ENCODE measurements at regions not wholly inside any gene's neighbourhood (a gene's known extent, or its start where the extent isn't known, plus 50 kb on each side); places are given as distances from the start of the nearest gene placed in this dataset.
A peak's percentile ranks its signal among the peaks of the same experiment; 100 is the strongest.

DNA sequence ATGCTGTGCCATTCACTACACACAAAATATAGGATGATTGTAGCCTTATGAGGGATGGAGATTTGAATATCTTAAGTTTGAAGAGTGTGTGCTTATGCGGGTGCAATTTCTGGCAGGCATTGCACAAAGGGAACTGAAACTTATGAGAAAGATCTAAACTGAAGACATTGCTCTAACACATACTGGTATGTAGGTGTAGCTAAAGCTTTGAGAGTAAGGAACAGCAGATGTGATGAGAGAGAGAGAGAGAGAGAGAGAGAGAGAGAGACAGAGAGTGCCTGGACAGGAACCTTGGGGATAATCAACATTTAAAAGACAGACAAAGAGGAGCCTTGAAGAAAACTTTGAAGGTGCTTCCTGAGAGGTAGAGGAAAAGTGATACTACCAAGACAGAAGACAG, 379.7 kb downstream of the SPRY1 start:
- H3K4me3 ChIP-seq (ENCODE audit: low read depth in 1 of 2, low read length in 2 of 2): no peak overlapping the region
- no peak overlapping the region for H3K27ac ChIP-seq (ENCODE audit: low read depth in 2 of 2, low read length in 1 of 2)
- H3K9me3 ChIP-seq (ENCODE audit: control insufficient read depth in 2 of 2, insufficient read depth in 1 of 2, low read depth in 1 of 2, low read length in 1 of 2): no peaks in the 10 kb centered on the region
- H3K36me3 ChIP-seq (ENCODE audit: control insufficient read depth in 2 of 2, insufficient read depth in 2 of 2, low read length in 1 of 2): no peaks in the 10 kb centered on the region
- H3K4me1 ChIP-seq (ENCODE audit: control insufficient read depth in 2 of 2, insufficient read depth in 2 of 2, low read length in 1 of 2): no peaks in the 10 kb centered on the region
- H3K27me3 ChIP-seq (ENCODE audit: control insufficient read depth in 1 of 2, insufficient read depth in 2 of 2, low read length in 2 of 2): no peaks in the 10 kb centered on the region
- WGBS, 2 donors: 82 to 86% methylated on average over 1 of the region's 1 CpG

DNA sequence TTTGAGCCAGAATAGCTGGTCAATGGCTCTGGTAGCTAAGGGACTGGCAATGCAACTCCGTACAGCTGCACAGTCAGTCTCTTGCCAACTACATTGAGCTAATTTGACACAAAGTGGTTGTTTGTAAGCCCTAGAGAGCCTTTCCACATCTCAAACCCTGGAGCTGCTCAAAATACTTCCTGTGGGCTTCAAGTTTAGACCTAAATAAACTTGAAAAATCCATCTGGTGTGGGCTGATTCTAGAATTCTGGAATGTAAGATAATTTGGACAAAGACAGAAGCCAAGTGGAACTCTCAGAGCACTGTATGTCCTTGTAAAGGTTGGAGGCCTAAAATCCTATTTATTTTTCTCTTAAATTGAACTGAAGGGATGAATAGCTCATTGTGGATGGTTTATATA, 380.8 kb downstream of the SPRY1 start:
- WGBS, 2 donors: 50 to 60% methylated on average over 1 of the region's 1 CpG
- Histone ChIP-seq H3K4me1 (ENCODE audit: control insufficient read depth in 2 of 2, insufficient read depth in 2 of 2, low read length in 1 of 2) (no peaks in the 10 kb centered on the region), H3K27me3 (ENCODE audit: control insufficient read depth in 1 of 2, insufficient read depth in 2 of 2, low read length in 2 of 2) (no peaks in the 10 kb centered on the region), H3K27ac (ENCODE audit: low read depth in 2 of 2, low read length in 1 of 2) (no peak overlapping the region), H3K4me3 (ENCODE audit: low read depth in 1 of 2, low read length in 2 of 2) (no peak overlapping the region), H3K9me3 (ENCODE audit: control insufficient read depth in 2 of 2, insufficient read depth in 1 of 2, low read depth in 1 of 2, low read length in 1 of 2) (no peaks in the 10 kb centered on the region), H3K36me3 (ENCODE audit: control insufficient read depth in 2 of 2, insufficient read depth in 2 of 2, low read length in 1 of 2) (no peaks in the 10 kb centered on the region)

DNA sequence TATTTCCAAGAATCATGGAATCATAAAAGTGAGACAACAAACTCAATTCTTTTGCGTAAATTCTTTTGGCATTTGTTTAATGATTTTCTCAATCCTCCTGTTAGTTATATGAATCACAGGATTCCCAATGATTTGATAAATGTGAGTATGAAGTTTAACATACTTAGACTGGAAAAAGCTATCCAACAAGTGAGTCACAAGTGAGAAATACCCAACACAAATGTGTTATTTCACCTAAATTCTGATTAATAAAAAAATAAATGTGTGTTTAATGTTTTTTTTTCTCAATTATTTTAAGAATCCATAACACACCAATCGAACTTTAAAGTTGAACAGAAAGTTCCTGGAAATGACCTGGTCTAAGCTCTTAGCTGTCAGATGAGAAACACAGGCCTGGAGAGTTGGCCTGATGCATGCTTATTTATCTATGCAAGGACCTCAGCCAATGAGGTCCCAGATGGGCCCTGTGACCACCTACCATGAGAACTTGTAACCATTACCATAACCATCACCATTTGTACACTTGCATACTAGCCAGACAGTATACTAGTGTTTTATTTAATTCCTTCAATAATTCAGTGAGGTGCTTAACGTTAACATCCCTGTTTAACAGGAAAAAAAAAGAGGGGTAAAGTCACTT, 386.7 kb downstream of the SPRY1 start:
- H3K4me1 ChIP-seq (ENCODE audit: control insufficient read depth in 2 of 2, insufficient read depth in 2 of 2, low read length in 1 of 2): no peaks in the 10 kb centered on the region
- WGBS, 2 donors: 66 to 70% methylated on average over 3 of the region's 3 CpGs

DNA sequence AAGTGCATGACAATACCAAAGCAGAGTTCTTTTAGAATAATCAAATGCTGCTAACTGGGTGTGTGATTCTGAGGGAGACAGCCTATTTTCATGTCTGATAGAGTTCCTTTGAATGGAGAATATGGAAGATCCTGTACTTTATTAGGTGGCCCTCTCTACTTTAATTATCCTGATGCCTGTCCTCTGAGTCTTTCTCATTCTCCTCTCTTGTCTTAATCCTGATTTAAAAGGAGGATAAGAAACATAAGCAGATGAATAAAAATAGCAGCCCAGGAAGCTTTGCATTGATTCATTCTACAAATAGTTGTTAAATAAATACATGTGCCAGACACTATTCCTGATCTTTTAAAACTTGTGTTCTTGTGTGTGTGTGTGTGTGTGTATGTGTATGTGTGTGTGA, 387.3 kb downstream of the SPRY1 start:
- H3K27ac ChIP-seq (ENCODE audit: low read depth in 2 of 2, low read length in 1 of 2): no peak overlapping the region
- H3K27me3 ChIP-seq (ENCODE audit: control insufficient read depth in 1 of 2, insufficient read depth in 2 of 2, low read length in 2 of 2): no peaks in the 10 kb centered on the region
- no peak overlapping the region for H3K4me3 ChIP-seq (ENCODE audit: low read depth in 1 of 2, low read length in 2 of 2)
- no peaks in the 10 kb centered on the region for H3K36me3 ChIP-seq (ENCODE audit: control insufficient read depth in 2 of 2, insufficient read depth in 2 of 2, low read length in 1 of 2)
- no peaks in the 10 kb centered on the region for H3K4me1 ChIP-seq (ENCODE audit: control insufficient read depth in 2 of 2, insufficient read depth in 2 of 2, low read length in 1 of 2)
- no peaks in the 10 kb centered on the region for H3K9me3 ChIP-seq (ENCODE audit: control insufficient read depth in 2 of 2, insufficient read depth in 1 of 2, low read depth in 1 of 2, low read length in 1 of 2)

More for the DNA sequence above, 386.7 kb downstream of the SPRY1 start:
- Histone ChIP-seq H3K9me3 (ENCODE audit: control insufficient read depth in 2 of 2, insufficient read depth in 1 of 2, low read depth in 1 of 2, low read length in 1 of 2) (no peaks in the 10 kb centered on the region), H3K36me3 (ENCODE audit: control insufficient read depth in 2 of 2, insufficient read depth in 2 of 2, low read length in 1 of 2) (no peaks in the 10 kb centered on the region), H3K27ac (ENCODE audit: low read depth in 2 of 2, low read length in 1 of 2) (peak overlapping the region in 1 of 2 donors; percentile 15), H3K4me3 (ENCODE audit: low read depth in 1 of 2, low read length in 2 of 2) (no peak overlapping the region), H3K27me3 (ENCODE audit: control insufficient read depth in 1 of 2, insufficient read depth in 2 of 2, low read length in 2 of 2) (no peaks in the 10 kb centered on the region)

DNA sequence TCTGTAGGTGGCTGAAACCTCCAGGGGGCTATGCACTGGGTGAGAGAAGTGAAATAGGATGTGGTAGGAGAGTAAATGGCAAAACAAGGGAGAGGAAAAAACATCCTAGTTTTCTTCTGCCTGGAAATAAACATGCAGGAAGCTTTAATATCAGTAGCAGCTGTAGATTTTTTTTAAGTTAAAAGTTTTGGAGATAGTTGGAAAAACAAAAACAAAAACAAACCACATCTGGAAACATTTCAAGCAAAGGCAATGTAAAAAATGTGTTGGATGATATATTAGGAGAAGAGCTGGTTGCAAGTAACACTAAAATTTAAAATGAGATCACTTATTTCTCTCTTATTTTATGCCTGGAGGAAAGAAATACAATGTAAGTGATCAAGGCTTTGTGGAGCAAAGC, 388.0 kb downstream of the SPRY1 start:
- Histone ChIP-seq H3K27ac (ENCODE audit: low read depth in 2 of 2, low read length in 1 of 2) (peak overlapping the region in 1 of 2 donors; percentile 22), H3K4me3 (ENCODE audit: low read depth in 1 of 2, low read length in 2 of 2) (no peak overlapping the region), H3K27me3 (ENCODE audit: control insufficient read depth in 1 of 2, insufficient read depth in 2 of 2, low read length in 2 of 2) (no peaks in the 10 kb centered on the region), H3K9me3 (ENCODE audit: control insufficient read depth in 2 of 2, insufficient read depth in 1 of 2, low read depth in 1 of 2, low read length in 1 of 2) (no peaks in the 10 kb centered on the region), H3K4me1 (ENCODE audit: control insufficient read depth in 2 of 2, insufficient read depth in 2 of 2, low read length in 1 of 2) (no peaks in the 10 kb centered on the region), H3K36me3 (ENCODE audit: control insufficient read depth in 2 of 2, insufficient read depth in 2 of 2, low read length in 1 of 2) (no peaks in the 10 kb centered on the region)

DNA sequence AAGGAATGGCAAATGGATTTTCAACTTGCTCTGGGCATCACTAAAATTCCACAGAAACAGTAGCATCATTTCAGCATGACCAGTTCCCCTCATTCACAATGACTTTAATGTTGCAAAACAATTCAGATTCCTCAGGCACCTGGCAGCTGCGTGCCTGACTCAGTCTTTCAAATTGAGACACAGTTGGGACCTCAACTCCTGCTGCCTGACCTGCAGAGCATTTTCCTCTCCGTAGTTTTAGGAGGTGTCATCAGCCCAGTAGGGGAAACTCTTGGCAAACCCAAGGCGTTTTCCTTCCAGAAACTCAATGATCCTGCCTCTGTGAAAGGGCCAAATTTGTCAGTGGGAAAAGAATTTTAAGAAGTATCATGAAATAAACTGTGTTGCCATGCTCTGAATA, 388.9 kb downstream of the SPRY1 start:
- Histone ChIP-seq H3K36me3 (ENCODE audit: control insufficient read depth in 2 of 2, insufficient read depth in 2 of 2, low read length in 1 of 2) (no peaks in the 10 kb centered on the region), H3K4me3 (ENCODE audit: low read depth in 1 of 2, low read length in 2 of 2) (no peak overlapping the region), H3K27me3 (ENCODE audit: control insufficient read depth in 1 of 2, insufficient read depth in 2 of 2, low read length in 2 of 2) (no peaks in the 10 kb centered on the region), H3K4me1 (ENCODE audit: control insufficient read depth in 2 of 2, insufficient read depth in 2 of 2, low read length in 1 of 2) (no peaks in the 10 kb centered on the region), H3K9me3 (ENCODE audit: control insufficient read depth in 2 of 2, insufficient read depth in 1 of 2, low read depth in 1 of 2, low read length in 1 of 2) (no peaks in the 10 kb centered on the region), H3K27ac (ENCODE audit: low read depth in 2 of 2, low read length in 1 of 2) (no peak overlapping the region)
- WGBS, 2 donors: 21 to 48% methylated on average over 3 of the region's 3 CpGs

DNA sequence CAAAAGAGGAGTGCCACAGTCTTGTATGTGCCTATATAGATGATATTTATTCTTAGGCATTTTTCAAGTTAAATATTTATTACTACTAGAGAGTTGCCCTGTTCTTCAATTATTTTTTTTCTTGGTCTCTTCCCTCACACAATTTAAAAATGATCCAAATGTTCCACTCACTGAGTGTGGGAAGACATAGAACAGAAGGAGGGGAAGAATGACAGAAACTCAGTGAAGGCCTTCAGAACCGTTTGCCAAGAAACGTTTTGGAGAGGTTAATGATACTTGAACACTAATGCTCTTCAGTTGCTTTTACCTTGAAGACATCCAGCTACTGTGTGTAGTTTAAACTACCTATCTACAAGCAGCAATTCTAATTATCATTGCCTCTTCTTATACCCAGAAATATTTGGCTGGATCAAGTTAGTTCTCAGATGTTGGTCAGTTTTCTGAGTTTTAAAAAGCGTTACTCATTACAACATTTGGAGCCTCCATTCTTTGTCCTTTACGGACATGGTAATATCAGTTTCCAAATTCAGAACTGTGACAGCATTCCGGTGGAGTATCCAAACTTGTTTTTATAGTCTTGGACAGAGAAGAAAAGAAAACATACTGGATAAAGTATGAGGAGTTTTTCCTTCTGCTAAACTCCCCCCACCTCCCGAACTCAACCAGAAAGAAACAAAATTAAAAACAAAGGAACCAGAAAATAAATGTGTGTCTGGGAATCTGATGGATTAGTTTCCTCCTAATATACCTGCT, 389.7 kb downstream of the SPRY1 start:
- H3K9me3 ChIP-seq (ENCODE audit: control insufficient read depth in 2 of 2, insufficient read depth in 1 of 2, low read depth in 1 of 2, low read length in 1 of 2): no peaks in the 10 kb centered on the region
- H3K4me1 ChIP-seq (ENCODE audit: control insufficient read depth in 2 of 2, insufficient read depth in 2 of 2, low read length in 1 of 2): no peaks in the 10 kb centered on the region
- no peaks in the 10 kb centered on the region for H3K27me3 ChIP-seq (ENCODE audit: control insufficient read depth in 1 of 2, insufficient read depth in 2 of 2, low read length in 2 of 2)
- WGBS, 2 donors: 59 to 61% methylated on average over 6 of the region's 6 CpGs
- no peak overlapping the region for H3K27ac ChIP-seq (ENCODE audit: low read depth in 2 of 2, low read length in 1 of 2)
- no peak overlapping the region for H3K4me3 ChIP-seq (ENCODE audit: low read depth in 1 of 2, low read length in 2 of 2)
- H3K36me3 ChIP-seq (ENCODE audit: control insufficient read depth in 2 of 2, insufficient read depth in 2 of 2, low read length in 1 of 2): no peaks in the 10 kb centered on the region

DNA sequence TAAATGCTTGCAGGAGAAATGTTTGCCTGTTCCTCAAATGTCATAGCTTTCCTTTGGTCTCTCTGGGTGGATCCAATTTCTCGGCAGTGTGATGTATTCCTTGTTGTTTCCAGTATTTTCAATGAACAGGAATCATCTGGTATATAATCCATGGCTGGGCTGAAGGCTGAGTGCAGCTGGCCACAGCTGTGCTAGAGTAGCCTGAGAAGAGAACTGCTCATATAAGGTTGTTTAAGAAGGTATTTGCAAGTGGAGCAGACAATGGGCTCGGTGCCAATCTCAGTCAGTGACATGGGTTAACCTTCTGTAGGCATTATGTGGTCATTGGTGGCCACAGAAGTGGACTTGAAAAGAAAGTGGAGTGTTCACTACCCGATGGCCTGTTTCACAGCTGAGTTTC, 390.3 kb downstream of the SPRY1 start:
- H3K27ac ChIP-seq (ENCODE audit: low read depth in 2 of 2, low read length in 1 of 2): peak overlapping the region; percentile 26 to 42
- WGBS, 2 donors: 64 to 75% methylated on average over 3 of the region's 3 CpGs
- H3K9me3 ChIP-seq (ENCODE audit: control insufficient read depth in 2 of 2, insufficient read depth in 1 of 2, low read depth in 1 of 2, low read length in 1 of 2): no peaks in the 10 kb centered on the region
- H3K36me3 ChIP-seq (ENCODE audit: control insufficient read depth in 2 of 2, insufficient read depth in 2 of 2, low read length in 1 of 2): no peaks in the 10 kb centered on the region
- H3K4me1 ChIP-seq (ENCODE audit: control insufficient read depth in 2 of 2, insufficient read depth in 2 of 2, low read length in 1 of 2): no peaks in the 10 kb centered on the region
- H3K27me3 ChIP-seq (ENCODE audit: control insufficient read depth in 1 of 2, insufficient read depth in 2 of 2, low read length in 2 of 2): no peaks in the 10 kb centered on the region
- H3K4me3 ChIP-seq (ENCODE audit: low read depth in 1 of 2, low read length in 2 of 2): no peak overlapping the region

DNA sequence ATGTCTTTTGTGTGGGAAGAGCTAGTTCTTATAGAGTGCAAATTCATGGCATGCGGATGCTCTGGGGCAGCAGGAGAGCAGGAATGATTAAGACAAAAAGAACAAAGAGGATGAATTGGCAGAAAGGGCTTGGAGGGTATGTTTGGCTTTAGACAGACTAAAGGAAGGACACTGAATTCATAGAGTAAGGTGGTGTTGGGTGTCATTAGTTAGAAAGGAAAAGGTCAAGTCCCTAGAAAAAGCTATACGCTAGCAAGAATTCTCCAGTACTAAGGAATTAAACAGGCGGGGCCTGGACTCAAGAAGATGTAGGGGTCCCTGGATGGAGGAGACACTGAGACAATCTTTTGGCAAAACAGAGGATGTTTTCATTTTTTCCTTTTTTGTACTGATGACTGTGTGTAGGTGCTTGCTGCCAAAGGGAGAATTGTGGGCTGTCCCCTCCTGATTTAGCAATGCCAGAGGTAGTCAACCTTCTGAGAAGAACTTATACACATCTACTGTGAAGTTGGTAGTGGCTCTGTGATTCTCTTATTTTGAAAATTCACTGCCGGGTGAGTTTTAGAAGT, 391.0 kb downstream of the SPRY1 start:
- no peak overlapping the region for H3K27ac ChIP-seq (ENCODE audit: low read depth in 2 of 2, low read length in 1 of 2)
- WGBS, 2 donors: 87 to 92% methylated on average over 4 of the region's 4 CpGs

DNA sequence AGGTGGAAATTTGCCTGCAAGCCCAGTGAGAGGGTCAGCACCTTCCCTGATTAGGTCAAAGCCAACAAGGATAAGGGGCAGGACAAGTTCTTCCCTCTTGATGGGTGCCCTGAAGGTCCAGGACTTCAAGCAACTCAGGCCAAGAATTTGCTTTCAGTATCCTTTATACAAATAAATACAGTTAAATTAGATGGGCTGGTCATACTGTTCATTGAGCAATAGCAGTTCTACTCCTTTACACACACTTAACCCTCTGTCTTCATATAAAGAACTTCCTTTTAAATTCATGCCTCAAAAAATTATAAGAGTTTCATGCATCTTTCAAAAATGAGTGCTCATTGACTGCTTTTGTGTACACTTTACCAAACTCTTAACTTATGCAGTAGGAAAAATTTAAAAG, 392.0 kb downstream of the SPRY1 start:
- Histone ChIP-seq H3K4me3 (ENCODE audit: low read depth in 1 of 2, low read length in 2 of 2) (no peak overlapping the region), H3K27ac (ENCODE audit: low read depth in 2 of 2, low read length in 1 of 2) (no peak overlapping the region), H3K27me3 (ENCODE audit: control insufficient read depth in 1 of 2, insufficient read depth in 2 of 2, low read length in 2 of 2) (no peaks in the 10 kb centered on the region), H3K4me1 (ENCODE audit: control insufficient read depth in 2 of 2, insufficient read depth in 2 of 2, low read length in 1 of 2) (no peaks in the 10 kb centered on the region), H3K9me3 (ENCODE audit: control insufficient read depth in 2 of 2, insufficient read depth in 1 of 2, low read depth in 1 of 2, low read length in 1 of 2) (no peaks in the 10 kb centered on the region), H3K36me3 (ENCODE audit: control insufficient read depth in 2 of 2, insufficient read depth in 2 of 2, low read length in 1 of 2) (no peaks in the 10 kb centered on the region)

More for the DNA sequence above, 391.0 kb downstream of the SPRY1 start:
- no peaks in the 10 kb centered on the region for H3K27me3 ChIP-seq (ENCODE audit: control insufficient read depth in 1 of 2, insufficient read depth in 2 of 2, low read length in 2 of 2)
- H3K36me3 ChIP-seq (ENCODE audit: control insufficient read depth in 2 of 2, insufficient read depth in 2 of 2, low read length in 1 of 2): no peaks in the 10 kb centered on the region
- no peaks in the 10 kb centered on the region for H3K4me1 ChIP-seq (ENCODE audit: control insufficient read depth in 2 of 2, insufficient read depth in 2 of 2, low read length in 1 of 2)
- no peak overlapping the region for H3K4me3 ChIP-seq (ENCODE audit: low read depth in 1 of 2, low read length in 2 of 2)
- no peaks in the 10 kb centered on the region for H3K9me3 ChIP-seq (ENCODE audit: control insufficient read depth in 2 of 2, insufficient read depth in 1 of 2, low read depth in 1 of 2, low read length in 1 of 2)
